Glutamatergic neuron (in vitro differentiated cells): ENCODE measurements at regions not wholly inside any gene's neighbourhood (a gene's known extent, or its start where the extent isn't known, plus 50 kb on each side); places are given as distances from the start of the nearest gene placed in this dataset.

Source experiments
- DNase-seq: peaks from one replicate; pipeline ENCODE4 v3.0.0; 2022
- H3K27ac Mint-ChIP-seq: one replicate; pipeline ENCODE4 v1.8.0; 2020; ENCODE audit warnings: mild to moderate bottlenecking, mixed read lengths, inconsistent platforms; ENCODE audit not compliant: unreplicated experiment
- H3K27me3 Mint-ChIP-seq: one replicate; pipeline ENCODE4 v1.8.0; 2020; ENCODE audit warnings: mild to moderate bottlenecking, moderate library complexity, mixed read lengths, inconsistent platforms; ENCODE audit not compliant: unreplicated experiment
- H3K36me3 Mint-ChIP-seq: one replicate; pipeline ENCODE4 v1.8.0; 2020; ENCODE audit warnings: mild to moderate bottlenecking, mixed read lengths, inconsistent platforms; ENCODE audit not compliant: unreplicated experiment
- H3K4me1 Mint-ChIP-seq: one replicate; pipeline ENCODE4 v1.8.0; 2020; ENCODE audit warnings: mild to moderate bottlenecking, low read depth, mixed read lengths, inconsistent platforms; ENCODE audit not compliant: unreplicated experiment
- H3K4me3 Mint-ChIP-seq: one replicate; pipeline ENCODE4 v1.8.0; 2020; ENCODE audit warnings: mild to moderate bottlenecking, mixed read lengths, inconsistent platforms; ENCODE audit not compliant: unreplicated experiment
- H3K9me3 Mint-ChIP-seq: one replicate; pipeline ENCODE4 v1.8.0; 2020; ENCODE audit warnings: mild to moderate bottlenecking, moderate library complexity, mixed read lengths, inconsistent platforms; ENCODE audit not compliant: unreplicated experiment
- CTCF ChIP-seq: fragments of 200-600 bp; sonication (generic); IDR thresholded peaks from one replicate; pipeline ENCODE4 v1.5.0; 2021; ENCODE audit not compliant: partially characterized antibody, unreplicated experiment

GRCh38 chr1:118716775-118717174 is 271.4 kb downstream of the TBX15 start:
- TF ChIP-seq CTCF: no peak
- no peaks in the 10 kb centered on the region for H3K36me3 Mint-ChIP-seq
- H3K27me3 Mint-ChIP-seq: no peaks in the 10 kb centered on the region
- no peak for DNase-seq
- H3K9me3 Mint-ChIP-seq: no peaks in the 10 kb centered on the region
- H3K4me1 Mint-ChIP-seq: no peaks in the 10 kb centered on the region
- H3K4me3 Mint-ChIP-seq: no peak overlapping the region
- H3K27ac Mint-ChIP-seq: no peak overlapping the region

- Mint-ChIP-seq H3K36me3 (no peaks in the 10 kb centered on the region), H3K9me3 (no peaks in the 10 kb centered on the region), H3K4me1 (no peaks in the 10 kb centered on the region), H3K27ac (no peak overlapping the region), H3K4me3 (no peak overlapping the region), H3K27me3 (peaks cover 2% of the 10 kb centered on the region)
- no peak for DNase-seq
- TF ChIP-seq CTCF: no peak
Observed at GRCh38 chr1:118711356-118711755, 276.8 kb downstream of the TBX15 start.

GRCh38 chr1:118698911-118699310 is 289.2 kb downstream of the TBX15 start:
- H3K9me3 Mint-ChIP-seq: no peaks in the 10 kb centered on the region
- H3K27me3 Mint-ChIP-seq: no peaks in the 10 kb centered on the region
- no peak for DNase-seq
- no peak overlapping the region for H3K27ac Mint-ChIP-seq
- H3K4me1 Mint-ChIP-seq: no peaks in the 10 kb centered on the region
- no peak for TF ChIP-seq CTCF
- H3K4me3 Mint-ChIP-seq: no peak overlapping the region
- no peaks in the 10 kb centered on the region for H3K36me3 Mint-ChIP-seq

- Mint-ChIP-seq H3K9me3 (no peaks in the 10 kb centered on the region), H3K27ac (no peak overlapping the region), H3K27me3 (no peaks in the 10 kb centered on the region), H3K4me1 (no peaks in the 10 kb centered on the region), H3K4me3 (no peak overlapping the region), H3K36me3 (no peaks in the 10 kb centered on the region)
- no peak for TF ChIP-seq CTCF
- DNase-seq: no peak
Observed at GRCh38 chr1:118692143-118692542, 296.0 kb downstream of the TBX15 start.

GRCh38 chr1:118688891-118689290 is 299.3 kb downstream of the TBX15 start:
- no peaks in the 10 kb centered on the region for H3K4me1 Mint-ChIP-seq
- H3K27ac Mint-ChIP-seq: no peak overlapping the region
- H3K9me3 Mint-ChIP-seq: no peaks in the 10 kb centered on the region
- H3K4me3 Mint-ChIP-seq: no peak overlapping the region
- H3K36me3 Mint-ChIP-seq: no peaks in the 10 kb centered on the region
- no peaks in the 10 kb centered on the region for H3K27me3 Mint-ChIP-seq
- no peak for TF ChIP-seq CTCF
- DNase-seq: no peak
